ENCODE measurements at regions not wholly inside any gene's neighbourhood (a gene's known extent, or its start where the extent isn't known, plus 50 kb on each side); places are given as distances from the start of the nearest gene placed in this dataset.

- TF ChIP-seq POLR2A (IDR thresholded peaks at IDR 0.05) (no peak), EP300 (IDR thresholded peaks at IDR 0.05) (no peak)
Observed at GRCh38 chr2:62430146-62430545, 75.8 kb downstream of the TMEM17 start.
